IMR-90 (cell line): ENCODE measurements at regions not wholly inside any gene's neighbourhood (a gene's known extent, or its start where the extent isn't known, plus 50 kb on each side); places are given as distances from the start of the nearest gene placed in this dataset.

Source experiments
- CEBPB ChIP-seq: IDR thresholded peaks from 2 replicates; pipeline ENCODE4 v1.6.1; 2012; ENCODE audit warnings: low read depth, low read length, improper control_type of control experiment
- CTCF ChIP-seq: conservative IDR thresholded peaks from 2 replicates; pipeline ENCODE4 v1.5.1; 2012; ENCODE audit warnings: mild to moderate bottlenecking, low read depth, low read length, improper control_type of control experiment
- ELK1 ChIP-seq: fragments of 150-350 bp; IDR thresholded peaks from 2 replicates; pipeline ENCODE4 v1.6.1; 2016; ENCODE audit warnings: low read depth, mild to moderate bottlenecking, low read length, moderate library complexity, borderline replicate concordance
- MAZ ChIP-seq: IDR thresholded peaks from 2 replicates; pipeline ENCODE4 v1.6.1; 2012; ENCODE audit warnings: low read depth, mild to moderate bottlenecking, low read length, improper control_type of control experiment, moderate library complexity, borderline replicate concordance
- POLR2A ChIP-seq: IDR thresholded peaks from 2 replicates; pipeline ENCODE4 v1.6.1; 2012; ENCODE audit warnings: mild to moderate bottlenecking, low read depth, low read length
- RFX5 ChIP-seq: IDR thresholded peaks from 2 replicates; pipeline ENCODE4 v1.8.0; 2012; ENCODE audit warnings: low read depth, mild to moderate bottlenecking, low read length, moderate library complexity
- SMC3 ChIP-seq: fragments of 150-350 bp; IDR thresholded peaks from 2 replicates; pipeline ENCODE4 v1.6.1; 2016; ENCODE audit warnings: low read depth, mild to moderate bottlenecking, antibody characterized with exemption, low read length, moderate library complexity
- USF2 ChIP-seq: fragments of 150-350 bp; IDR thresholded peaks from 2 replicates; pipeline ENCODE4 v1.6.1; 2017; ENCODE audit warnings: mild to moderate bottlenecking, antibody characterized with exemption, low read length, low read depth

GRCh38 chr1:234763367-234763766, 153.4 kb upstream of the IRF2BP2 start:
- TF ChIP-seq ELK1: no peak
- no peak for TF ChIP-seq CTCF
- no peak for TF ChIP-seq MAZ
- TF ChIP-seq POLR2A: no peak
- TF ChIP-seq SMC3: no peak
- no peak for TF ChIP-seq USF2
- no peak for TF ChIP-seq CEBPB
- no peak for TF ChIP-seq RFX5
